DOHH2 (cell line): ENCODE measurements at regions not wholly inside any gene's neighbourhood (a gene's known extent, or its start where the extent isn't known, plus 50 kb on each side); places are given as distances from the start of the nearest gene placed in this dataset.

Source experiments
- H3F3A ChIP-seq: fragments of 200-600 bp; sonication (generic), shearing (Covaris generic); 2 replicates; pipeline ENCODE4 v1.6.0; 2016; ENCODE audit warnings: antibody characterized with exemption, mild to moderate bottlenecking; ENCODE audit not compliant: control insufficient read depth, insufficient read depth
- H3K27ac ChIP-seq: fragments of 200-600 bp; sonication (generic); 2 replicates; pipeline ENCODE4 v1.5.1; 2014; ENCODE audit warnings: low read depth, mild to moderate bottlenecking, low read length, moderate library complexity
- H3K27me3 ChIP-seq: fragments of 200-600 bp; sonication (generic); 2 replicates; pipeline ENCODE4 v1.6.1; 2014; ENCODE audit warnings: mild to moderate bottlenecking, low read length, mixed read lengths; ENCODE audit not compliant: control insufficient read depth
- H3K36me3 ChIP-seq: fragments of 200-600 bp; sonication (generic); 2 replicates; pipeline ENCODE4 v1.6.1; 2014; ENCODE audit warnings: mild to moderate bottlenecking, low read length, moderate library complexity, mixed read lengths; ENCODE audit not compliant: control insufficient read depth
- H3K4me1 ChIP-seq: fragments of 200-600 bp; sonication (generic); 2 replicates; pipeline ENCODE4 v1.6.1; 2014; ENCODE audit warnings: mild to moderate bottlenecking, low read length, mixed read lengths; ENCODE audit not compliant: control insufficient read depth
- H3K4me2 ChIP-seq: fragments of 200-600 bp; sonication (generic); 2 replicates; pipeline ENCODE4 v1.6.0; 2014; ENCODE audit warnings: mild to moderate bottlenecking, low read length, moderate library complexity
- H3K4me3 ChIP-seq: fragments of 200-600 bp; sonication (generic); 2 replicates; pipeline ENCODE4 v1.5.1; 2014; ENCODE audit warnings: mild to moderate bottlenecking, low read length, mixed read lengths
- H3K79me2 ChIP-seq: fragments of 200-600 bp; sonication (generic); 2 replicates; pipeline ENCODE4 v1.6.1; 2014; ENCODE audit warnings: mild to moderate bottlenecking, low read length, mixed read lengths; ENCODE audit not compliant: control insufficient read depth
- H3K9me2 ChIP-seq: fragments of 200-600 bp; sonication (generic); replicated peaks from 2 replicates; pipeline ENCODE4 v1.6.1; 2014; ENCODE audit warnings: mild to moderate bottlenecking, low read length, mixed read lengths; ENCODE audit not compliant: control insufficient read depth
- H3K9me3 ChIP-seq: fragments of 200-600 bp; sonication (generic); 2 replicates; pipeline ENCODE4 v1.6.1; 2014; ENCODE audit warnings: antibody characterized with exemption, low read length, mixed read lengths; ENCODE audit not compliant: control insufficient read depth, insufficient read depth
- H4K20me1 ChIP-seq: fragments of 200-600 bp; sonication (generic); 2 replicates; pipeline ENCODE4 v1.6.0; 2014; ENCODE audit warnings: low read depth, mild to moderate bottlenecking, antibody characterized with exemption, low read length, moderate library complexity; ENCODE audit not compliant: control insufficient read depth, insufficient read depth
- CTCF ChIP-seq: fragments of 200-600 bp; sonication (generic); IDR thresholded peaks from one replicate; pipeline ENCODE4 v1.5.1; 2014; ENCODE audit warnings: antibody characterized with exemption, mild to moderate bottlenecking, low read depth, low read length; ENCODE audit not compliant: poor library complexity, severe bottlenecking
- EZH2phosphoT487 ChIP-seq: fragments of 200-600 bp; sonication (generic); IDR thresholded peaks from 2 replicates; pipeline ENCODE4 v1.6.1; 2017; ENCODE audit warnings: borderline replicate concordance, mild to moderate bottlenecking, antibody characterized with exemption, low read length, moderate library complexity, mixed read lengths

- no peaks in the 10 kb centered on the region for H3K4me1 ChIP-seq
- H3K4me3 ChIP-seq = no peak overlapping the region
- no peaks in the 10 kb centered on the region; the same call in 1 of the 2 replicates for H4K20me1 ChIP-seq
- H3K79me2 ChIP-seq = no peaks in the 10 kb centered on the region
- H3K9me3 ChIP-seq = no peaks in the 10 kb centered on the region
- H3K9me2 ChIP-seq = no peaks in the 10 kb centered on the region
- H3K4me2 ChIP-seq = no peak overlapping the region
- peaks cover 48% of the 10 kb centered on the region for H3K27me3 ChIP-seq
- H3K27ac ChIP-seq = no peak overlapping the region
- no peaks in the 10 kb centered on the region for H3K36me3 ChIP-seq
- TF ChIP-seq CTCF (no peak), EZH2phosphoT487 (no peak)
- H3F3A ChIP-seq = no peaks in the 10 kb centered on the region
These were observed 53.5 kb upstream of the RMDN2 start for GRCh38 chr2:37871456-37872191.

DNA sequence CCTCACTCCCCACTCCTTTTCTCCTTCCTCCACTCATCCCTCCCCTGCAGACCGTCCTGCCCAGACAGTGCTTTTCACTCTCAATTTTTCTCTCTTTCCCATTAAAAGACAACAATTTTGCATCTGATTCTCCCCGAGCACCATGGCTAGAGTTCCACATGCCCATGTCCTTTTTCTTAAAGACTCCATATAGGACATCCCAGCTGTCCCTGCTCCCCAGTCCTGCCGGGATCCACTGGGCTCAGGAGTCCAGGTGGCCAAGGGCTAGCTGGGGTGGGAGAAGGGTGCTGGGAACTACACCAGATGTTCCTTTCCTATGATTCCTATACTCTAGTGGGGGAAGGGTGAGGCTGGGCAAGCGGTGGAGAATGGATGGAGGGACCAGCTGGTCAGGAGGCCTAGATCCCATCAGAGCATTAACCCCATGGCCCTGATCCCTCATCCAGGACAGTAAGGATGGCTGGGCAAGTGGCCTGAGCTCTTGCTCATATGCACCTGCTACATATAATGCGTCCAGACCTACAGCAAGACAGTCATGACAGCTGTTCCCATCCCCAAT, 52.8 kb upstream of the RMDN2 start:
- TF ChIP-seq CTCF (no peak), EZH2phosphoT487 (no peak)
- no peaks in the 10 kb centered on the region for H3K9me3 ChIP-seq
- H3F3A ChIP-seq = no peaks in the 10 kb centered on the region
- no peak overlapping the region for H3K4me3 ChIP-seq
- no peak overlapping the region for H3K27ac ChIP-seq
- H3K4me2 ChIP-seq = no peak overlapping the region
- no peaks in the 10 kb centered on the region for H3K36me3 ChIP-seq
- no peaks in the 10 kb centered on the region for H3K9me2 ChIP-seq
- H3K27me3 ChIP-seq = peaks cover 44% of the 10 kb centered on the region
- no peaks in the 10 kb centered on the region for H3K79me2 ChIP-seq
- H4K20me1 ChIP-seq = no peaks in the 10 kb centered on the region; the same call in 1 of the 2 replicates
- no peaks in the 10 kb centered on the region for H3K4me1 ChIP-seq

- peaks cover 40% of the 10 kb centered on the region for H3K27me3 ChIP-seq
These were observed 51.9 kb upstream of the RMDN2 start for GRCh38 chr2:37873229-37873628.

More at GRCh38 chr2:37873229-37873628, 51.9 kb upstream of the RMDN2 start:
- TF ChIP-seq EZH2phosphoT487 = no peak
- no peak for TF ChIP-seq CTCF
- Histone ChIP-seq H4K20me1 (no peaks in the 10 kb centered on the region; the same call in 1 of the 2 replicates), H3K4me3 (no peak overlapping the region), H3K36me3 (no peaks in the 10 kb centered on the region), H3K4me1 (no peaks in the 10 kb centered on the region), H3K4me2 (no peak overlapping the region), H3K9me3 (no peaks in the 10 kb centered on the region), H3K79me2 (no peaks in the 10 kb centered on the region), H3K9me2 (no peaks in the 10 kb centered on the region), H3K27ac (no peak overlapping the region), H3F3A (no peaks in the 10 kb centered on the region)
